ENCODE measurements at regions not wholly inside any gene's neighbourhood (a gene's known extent, or its start where the extent isn't known, plus 50 kb on each side); places are given as distances from the start of the nearest gene placed in this dataset.

GRCh38 chr3:187919544-187919943 lies 174.3 kb upstream of the BCL6 start:
- TF ChIP-seq CTCF (IDR thresholded peaks at IDR 0.05): no peak
- no peak for TF ChIP-seq POLR2A (IDR thresholded peaks at IDR 0.05)
